ENCODE measurements at regions not wholly inside any gene's neighbourhood (a gene's known extent, or its start where the extent isn't known, plus 50 kb on each side); places are given as distances from the start of the nearest gene placed in this dataset.

DNA sequence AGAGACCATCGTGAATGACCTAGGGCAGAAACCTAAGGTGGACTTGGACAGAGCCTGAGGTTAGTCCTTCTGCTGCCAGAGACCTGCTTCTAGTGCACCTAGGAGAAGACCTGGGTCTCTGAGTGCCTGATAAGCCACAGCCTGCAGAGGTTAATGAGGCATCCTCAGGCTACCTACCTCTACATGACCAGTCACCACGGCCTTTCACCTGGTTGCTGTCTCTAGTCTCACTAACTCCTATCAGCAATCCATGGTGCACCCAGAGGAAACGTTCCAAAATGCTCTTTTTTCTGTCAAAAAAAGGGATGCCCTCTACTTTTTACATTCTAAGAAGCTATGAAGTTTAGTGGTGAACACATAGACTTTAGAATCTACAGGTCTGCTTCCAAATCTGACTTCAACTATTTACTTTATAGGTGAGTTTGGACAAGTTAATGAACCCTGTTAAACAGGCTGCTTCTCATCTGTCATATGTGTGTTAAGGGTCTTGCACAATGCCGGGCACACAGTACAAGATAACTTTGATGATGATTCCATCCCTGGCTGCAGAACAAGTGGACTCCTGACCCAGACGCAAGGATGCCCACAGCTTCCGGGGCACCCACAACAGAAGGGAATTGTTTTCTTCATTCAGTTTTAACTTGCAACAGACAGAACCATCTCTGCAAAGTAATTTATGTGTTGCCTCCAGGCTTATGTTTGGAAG lies 469.9 kb upstream of the CDH5 start:
- DNase-seq (ENCODE audit: low spot score): no peak

DNA sequence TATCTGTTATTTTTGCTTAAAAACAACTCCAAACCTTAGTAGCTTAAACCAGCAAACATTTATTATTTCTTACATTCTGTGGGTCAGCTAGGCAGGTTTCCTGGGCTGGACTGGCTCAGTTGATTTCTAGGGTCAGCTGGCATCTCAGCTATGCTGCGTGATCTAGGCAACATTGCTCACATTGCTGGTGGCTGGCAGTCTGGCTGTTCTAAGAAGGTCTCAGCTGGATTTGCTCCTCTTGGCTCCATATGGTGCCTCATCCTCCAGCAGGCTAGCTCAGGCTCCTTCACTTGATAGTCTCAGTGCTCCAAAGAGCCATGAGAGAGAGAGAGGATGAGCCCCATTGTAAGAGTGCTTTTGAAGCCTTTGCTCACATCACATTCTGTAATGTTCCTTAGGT lies 470.6 kb upstream of the CDH5 start:
- DNase-seq (ENCODE audit: low spot score): no peak

GRCh38 chr16:65895486-65895885 lies 471.0 kb upstream of the CDH5 start:
- DNase-seq (ENCODE audit: low spot score): no peak

- no peak for DNase-seq (ENCODE audit: low spot score)
Measured at GRCh38 chr16:65890203-65890602, 476.3 kb upstream of the CDH5 start.

GRCh38 chr16:65889533-65889966 lies 476.9 kb upstream of the CDH5 start:
- no peak for DNase-seq (ENCODE audit: low spot score)

DNA sequence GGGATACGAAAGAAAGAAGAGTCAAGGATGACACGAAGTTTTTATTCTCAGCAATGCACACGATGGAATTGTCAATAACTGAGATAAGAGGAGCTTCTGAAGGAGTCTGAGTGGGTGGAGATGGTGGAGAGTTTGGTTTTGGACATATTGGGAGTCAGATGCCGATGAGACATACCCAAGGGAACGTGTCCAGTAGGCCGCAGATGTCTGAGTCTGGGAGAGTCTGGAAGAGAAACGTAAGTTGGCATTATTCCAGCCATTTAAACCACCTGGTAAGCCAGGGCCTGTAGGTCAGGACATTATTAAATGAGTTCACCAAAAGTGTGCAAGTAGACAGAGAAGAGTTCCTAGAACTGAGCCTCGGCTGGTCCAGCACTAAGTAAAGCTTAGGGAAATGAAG lies 478.3 kb upstream of the CDH5 start:
- no peak for DNase-seq (ENCODE audit: low spot score)

GRCh38 chr16:65884018-65884417 lies 482.5 kb upstream of the CDH5 start:
- DNase-seq (ENCODE audit: low spot score): no peak

DNA sequence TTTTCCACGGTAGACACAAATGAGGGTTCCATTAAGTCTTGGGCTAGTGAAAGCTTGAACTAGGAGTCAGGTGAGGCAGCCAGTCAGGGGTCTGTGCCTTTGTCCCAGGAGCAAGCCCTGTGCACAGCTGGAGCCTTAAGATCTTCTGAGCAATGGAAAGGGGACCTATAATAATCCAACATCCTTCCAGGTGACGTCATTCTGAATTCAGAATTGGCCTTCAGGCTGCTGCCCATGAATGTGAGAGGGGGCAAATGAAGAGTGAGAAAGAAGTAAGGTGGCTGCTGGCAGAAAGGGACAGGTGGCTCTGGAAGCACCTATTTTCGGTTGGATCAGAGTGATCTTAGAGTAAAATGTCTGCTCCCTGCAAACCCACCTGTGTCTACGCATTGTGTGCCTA lies 488.1 kb upstream of the CDH5 start:
- DNase-seq (ENCODE audit: low spot score): no peak

- DNase-seq (ENCODE audit: low spot score): no peak
Measured at GRCh38 chr16:65876624-65877023, 489.9 kb upstream of the CDH5 start.

GRCh38 chr16:65876056-65876408 lies 490.5 kb upstream of the CDH5 start:
- no peak for DNase-seq (ENCODE audit: low spot score)

DNA sequence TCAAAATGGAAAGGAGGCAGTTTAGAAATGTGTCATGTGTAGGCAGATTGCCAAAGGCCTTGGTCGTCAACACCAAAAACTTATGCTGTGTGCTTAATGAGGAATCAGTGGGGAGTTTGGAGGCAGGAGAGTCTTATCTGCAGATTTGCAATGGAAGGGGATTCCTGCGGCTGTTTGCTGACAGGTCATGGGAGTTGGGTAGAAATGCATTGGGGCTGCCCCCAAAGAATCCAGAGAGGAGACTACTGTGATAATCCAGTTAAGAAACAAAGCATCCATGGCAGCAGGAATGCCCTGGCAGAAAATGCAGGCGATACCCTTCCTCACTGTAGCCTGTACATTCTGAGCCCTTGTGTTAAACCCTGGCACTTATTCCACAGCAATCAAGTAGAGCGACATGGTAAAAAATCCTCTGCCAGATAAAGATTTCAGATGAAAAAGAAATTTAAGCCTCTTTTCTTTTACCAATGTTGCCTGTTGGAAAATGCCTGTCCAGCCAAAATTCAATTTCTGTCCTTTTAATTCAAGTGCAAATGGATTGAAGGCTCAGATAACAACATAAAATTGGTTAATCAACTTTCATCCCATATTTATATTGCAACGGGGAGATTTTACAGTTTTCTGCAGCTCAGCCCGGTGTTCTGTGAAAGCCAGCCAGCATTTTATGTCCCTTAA lies 491.0 kb upstream of the CDH5 start:
- DNase-seq (ENCODE audit: low spot score): no peak

- no peak for DNase-seq (ENCODE audit: low spot score)
Measured at GRCh38 chr16:65869261-65869660, 497.2 kb upstream of the CDH5 start.

DNA sequence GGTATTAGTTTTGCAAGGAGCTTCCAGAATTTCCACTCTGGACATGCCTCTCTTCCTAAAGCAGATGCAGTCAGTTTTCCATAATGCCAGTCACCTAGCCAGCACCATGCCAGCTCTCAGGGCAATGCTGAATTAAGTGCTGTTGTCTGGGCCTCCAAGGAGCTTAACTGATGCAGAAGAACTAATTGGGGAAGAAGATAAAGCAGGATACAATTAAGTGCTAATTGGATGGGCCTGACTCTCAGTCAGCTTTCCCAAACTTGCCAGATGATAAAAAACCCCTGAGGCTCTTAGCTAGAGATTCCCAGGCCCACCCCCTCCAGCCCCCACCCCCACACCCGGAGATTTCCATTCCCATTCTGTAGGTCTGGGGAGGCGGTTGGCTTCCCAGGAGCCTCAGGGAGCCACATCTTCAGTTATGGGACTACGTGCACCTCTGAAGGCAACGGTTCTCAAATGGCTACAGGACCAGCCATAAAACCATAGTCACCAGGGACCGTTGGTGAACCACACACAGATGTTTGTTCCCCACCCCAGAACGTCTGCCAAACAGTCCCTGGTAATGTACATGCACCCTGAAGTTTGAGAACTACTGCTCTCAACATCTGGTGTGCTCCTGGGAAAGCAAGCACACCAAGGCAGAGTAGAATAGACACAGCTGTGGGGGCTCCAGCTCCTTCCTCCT lies 499.1 kb upstream of the CDH5 start:
- DNase-seq (ENCODE audit: low spot score): no peak

DNA sequence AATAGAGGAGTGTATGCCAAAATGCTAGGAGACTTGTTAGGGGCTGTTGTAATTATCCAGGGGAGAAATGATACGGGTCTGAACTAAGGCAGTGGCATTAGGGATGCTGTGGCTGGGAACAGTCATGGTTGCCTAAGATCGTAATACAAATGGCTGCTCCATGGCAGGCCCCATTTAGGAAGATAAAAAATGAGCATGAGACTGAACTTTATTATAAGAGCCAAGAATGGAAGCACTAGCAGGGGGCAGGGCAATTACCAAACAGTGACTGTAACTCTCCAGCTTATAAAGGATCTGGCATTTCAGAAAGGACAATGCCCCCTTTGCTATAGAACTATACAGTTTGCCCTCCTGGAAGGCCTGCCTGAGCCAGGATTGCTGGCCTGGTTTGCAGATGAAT lies 503.3 kb upstream of the CDH5 start:
- DNase-seq (ENCODE audit: low spot score): no peak

GRCh38 chr16:65861131-65861731 lies 505.3 kb upstream of the CDH5 start:
- DNase-seq (ENCODE audit: low spot score): no peak

DNA sequence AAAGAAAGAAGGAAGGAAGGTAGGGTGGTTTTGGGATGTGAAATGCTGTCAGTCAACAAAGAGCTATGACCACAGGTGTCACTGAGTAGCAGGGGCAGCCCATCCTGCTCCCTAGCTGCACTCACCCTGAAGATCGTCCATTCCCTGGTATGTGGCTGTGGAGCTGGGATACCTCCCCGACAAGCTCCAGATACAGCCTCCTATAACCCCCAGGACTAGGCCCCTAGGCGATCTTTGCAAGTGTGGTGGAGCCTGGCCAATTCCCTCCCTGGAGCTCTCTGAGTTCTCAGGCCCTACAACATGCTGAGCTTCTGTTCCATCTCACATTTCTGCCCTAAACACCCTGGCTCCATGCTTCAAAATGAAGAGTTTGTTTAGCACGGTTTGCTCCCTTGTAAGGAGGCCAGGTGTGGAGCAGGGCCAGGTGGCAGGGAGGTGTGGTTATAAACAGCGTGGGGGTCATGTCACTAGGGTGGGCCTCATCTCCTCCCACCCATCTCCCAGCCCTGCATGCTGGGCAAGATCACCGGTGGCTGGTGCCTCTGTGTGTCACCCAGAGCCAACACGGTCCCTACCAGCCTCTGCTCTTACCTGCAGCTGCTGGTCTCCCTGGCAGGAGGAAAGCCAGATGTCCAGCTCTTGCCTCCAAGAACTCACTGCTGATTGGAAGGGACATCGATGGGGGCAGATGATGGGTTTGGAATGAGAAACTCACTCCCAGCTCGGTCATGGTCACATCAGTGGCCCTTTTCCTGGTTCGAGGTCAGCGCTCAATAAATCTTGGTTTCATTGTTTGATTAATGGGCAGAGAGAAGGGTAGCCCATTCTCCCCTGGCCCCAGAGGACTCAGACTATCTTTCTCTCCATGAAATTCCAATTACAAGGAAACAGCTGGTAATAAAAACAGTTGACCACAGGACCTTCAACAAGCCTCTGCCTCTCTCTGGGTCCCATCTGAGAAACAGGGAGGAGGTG lies 511.0 kb upstream of the CDH5 start:
- no peak for DNase-seq (ENCODE audit: low spot score)

DNA sequence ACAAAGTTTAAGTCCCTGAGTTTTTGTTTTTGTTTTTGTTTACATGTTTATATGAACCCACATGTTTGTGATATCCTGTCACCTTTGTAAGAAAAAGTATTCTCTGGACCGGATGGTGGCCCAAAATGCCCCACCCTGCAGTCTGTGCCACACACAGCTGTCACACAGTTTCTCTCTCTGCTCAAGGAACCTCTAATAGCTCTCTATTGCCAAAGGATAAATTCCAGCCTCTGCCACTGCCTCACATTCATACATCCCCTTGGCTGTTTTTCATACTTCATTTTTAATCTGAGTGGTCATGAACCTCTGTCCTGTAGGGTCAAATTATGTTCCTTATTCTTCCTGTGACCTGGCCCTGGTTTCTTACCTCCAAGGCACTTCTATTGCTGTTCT lies 520.3 kb upstream of the CDH5 start:
- no peak for DNase-seq (ENCODE audit: low spot score)

- DNase-seq (ENCODE audit: low spot score): no peak
Measured at GRCh38 chr16:65845466-65846209, 520.9 kb upstream of the CDH5 start.

DNA sequence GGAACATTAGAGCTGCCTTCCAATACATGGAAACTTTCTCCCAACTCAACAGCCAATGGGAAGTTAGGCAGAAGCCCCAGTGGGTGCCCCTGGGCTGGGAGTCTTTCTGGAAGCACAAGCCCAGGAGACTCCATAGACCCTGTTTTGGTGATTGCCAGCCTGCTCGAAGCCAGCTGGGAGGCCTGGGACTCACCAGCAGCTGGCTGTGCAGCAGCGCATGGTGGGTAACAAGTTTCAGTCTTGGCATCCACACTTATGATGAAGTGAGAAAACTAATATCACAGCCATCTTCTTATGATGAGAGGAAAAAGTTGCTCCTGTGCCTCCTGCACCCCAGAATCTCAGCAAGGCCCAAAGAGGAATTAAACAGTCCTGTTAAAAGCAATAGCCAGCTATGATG lies 522.5 kb upstream of the CDH5 start:
- DNase-seq (ENCODE audit: low spot score): no peak

GRCh38 chr16:65842067-65842466 lies 524.4 kb upstream of the CDH5 start:
- no peak for DNase-seq (ENCODE audit: low spot score)

- no peak for DNase-seq (ENCODE audit: low spot score)
Measured at GRCh38 chr16:65838001-65838400, 528.5 kb upstream of the CDH5 start.
